NB4 (cell line): ENCODE measurements at regions not wholly inside any gene's neighbourhood (a gene's known extent, or its start where the extent isn't known, plus 50 kb on each side); places are given as distances from the start of the nearest gene placed in this dataset.

Experiments used
- DNase-seq: peaks from one replicate; pipeline ENCODE4 v3.0.0; 2010; ENCODE audit warnings: low read depth
- H3K4me3 ChIP-seq: one replicate; pipeline ENCODE4 v1.5.1; 2011; ENCODE audit warnings: mild to moderate bottlenecking, low read depth, low read length, moderate library complexity
- MYC ChIP-seq: IDR thresholded peaks from 2 replicates; pipeline ENCODE4 v1.6.1; 2011; ENCODE audit warnings: low read depth, low read length
- POLR2A ChIP-seq: IDR thresholded peaks from 2 replicates; pipeline ENCODE4 v1.6.1; 2011; ENCODE audit warnings: mild to moderate bottlenecking; ENCODE audit not compliant: insufficient read length; ENCODE audit errors: extremely low read depth
- TF ChIP-seq, protein P1 (sequence below): IDR thresholded peaks from one replicate; pipeline ENCODE4 v1.5.1; 2012; ENCODE audit warnings: low read depth, low read length
- TF ChIP-seq, protein P2 (sequence below): IDR thresholded peaks from 2 replicates; pipeline ENCODE4 v1.6.1; 2011; ENCODE audit warnings: low read depth, low read length

DNA sequence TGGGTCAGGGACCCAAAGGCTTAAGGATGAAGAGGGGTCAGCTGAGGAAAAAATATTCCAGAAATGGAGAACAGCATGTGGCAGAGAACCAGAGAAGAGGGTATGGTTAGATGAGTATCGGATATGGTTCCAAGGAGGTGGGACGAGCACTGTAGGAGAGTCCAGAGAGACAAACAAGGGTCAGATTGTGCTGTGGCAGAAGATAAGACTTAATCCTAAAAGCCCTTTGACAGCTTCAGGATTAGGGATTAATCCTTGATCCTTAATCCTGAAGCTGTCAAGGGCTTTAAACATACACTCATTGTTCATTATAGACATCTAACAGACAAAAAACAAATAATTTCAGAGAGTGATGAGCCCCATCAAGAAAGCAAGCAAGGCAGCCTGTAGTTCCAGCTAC is 124.0 kb downstream of the SPTSSA start:
- no peak for TF ChIP-seq POLR2A
- TF ChIP-seq, protein P1, sequence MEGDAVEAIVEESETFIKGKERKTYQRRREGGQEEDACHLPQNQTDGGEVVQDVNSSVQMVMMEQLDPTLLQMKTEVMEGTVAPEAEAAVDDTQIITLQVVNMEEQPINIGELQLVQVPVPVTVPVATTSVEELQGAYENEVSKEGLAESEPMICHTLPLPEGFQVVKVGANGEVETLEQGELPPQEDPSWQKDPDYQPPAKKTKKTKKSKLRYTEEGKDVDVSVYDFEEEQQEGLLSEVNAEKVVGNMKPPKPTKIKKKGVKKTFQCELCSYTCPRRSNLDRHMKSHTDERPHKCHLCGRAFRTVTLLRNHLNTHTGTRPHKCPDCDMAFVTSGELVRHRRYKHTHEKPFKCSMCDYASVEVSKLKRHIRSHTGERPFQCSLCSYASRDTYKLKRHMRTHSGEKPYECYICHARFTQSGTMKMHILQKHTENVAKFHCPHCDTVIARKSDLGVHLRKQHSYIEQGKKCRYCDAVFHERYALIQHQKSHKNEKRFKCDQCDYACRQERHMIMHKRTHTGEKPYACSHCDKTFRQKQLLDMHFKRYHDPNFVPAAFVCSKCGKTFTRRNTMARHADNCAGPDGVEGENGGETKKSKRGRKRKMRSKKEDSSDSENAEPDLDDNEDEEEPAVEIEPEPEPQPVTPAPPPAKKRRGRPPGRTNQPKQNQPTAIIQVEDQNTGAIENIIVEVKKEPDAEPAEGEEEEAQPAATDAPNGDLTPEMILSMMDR = no peak
- no peak for TF ChIP-seq MYC
- TF ChIP-seq, protein P2, sequence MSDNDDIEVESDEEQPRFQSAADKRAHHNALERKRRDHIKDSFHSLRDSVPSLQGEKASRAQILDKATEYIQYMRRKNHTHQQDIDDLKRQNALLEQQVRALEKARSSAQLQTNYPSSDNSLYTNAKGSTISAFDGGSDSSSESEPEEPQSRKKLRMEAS = no peak

GRCh38 chr14:34336501-34336900 is 125.5 kb downstream of the SPTSSA start:
- DNase-seq = no peak
- TF ChIP-seq, protein P1 = no peak
- TF ChIP-seq, protein P2 = no peak
- TF ChIP-seq MYC = no peak
- no peak for TF ChIP-seq POLR2A
- no peak overlapping the region for H3K4me3 ChIP-seq

More for the DNA sequence above, 124.0 kb downstream of the SPTSSA start:
- no peak overlapping the region for H3K4me3 ChIP-seq
- no peak for DNase-seq

DNA sequence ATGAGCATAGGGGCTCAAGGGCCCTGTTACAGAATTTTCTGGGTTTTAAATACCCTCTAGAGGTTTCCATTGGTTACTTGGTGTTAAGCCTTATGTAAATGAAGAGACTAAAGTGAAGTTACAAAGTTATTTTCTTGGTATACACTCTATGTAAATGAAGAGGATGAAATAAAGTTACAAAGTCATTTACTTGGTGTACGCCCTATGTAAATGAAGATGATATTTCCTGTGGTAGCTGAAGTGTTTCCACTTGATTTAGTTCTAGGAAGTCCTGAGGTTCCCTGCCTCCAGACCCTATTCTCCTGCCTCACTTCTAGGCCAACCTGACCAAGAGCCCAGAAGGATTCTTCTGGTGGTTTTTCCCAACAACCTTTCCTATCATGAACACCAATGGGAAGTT is 126.1 kb downstream of the SPTSSA start:
- TF ChIP-seq MYC (no peak), POLR2A (no peak)
- TF ChIP-seq, protein P2 = no peak
- TF ChIP-seq, protein P1 = no peak
- no peak for DNase-seq
- no peak overlapping the region for H3K4me3 ChIP-seq

DNA sequence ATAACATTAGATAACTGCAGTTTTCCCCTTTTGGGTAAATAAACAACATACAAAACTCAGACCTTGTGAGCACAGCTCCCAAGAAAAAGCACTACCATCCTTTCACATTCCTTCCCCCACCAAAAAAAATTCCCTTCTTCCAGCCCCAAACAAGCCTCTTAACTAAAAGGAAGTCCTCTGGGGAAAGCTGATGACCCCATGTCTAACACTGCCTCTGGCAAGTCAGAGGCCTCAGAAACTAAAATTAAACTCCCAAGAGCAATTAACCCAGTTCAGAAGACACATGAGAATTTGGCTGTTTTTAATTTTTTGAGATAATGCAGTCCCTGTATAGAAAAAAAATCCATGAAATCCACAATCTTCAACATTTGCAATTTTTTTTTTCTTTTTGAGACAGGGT is 127.7 kb downstream of the SPTSSA start:
- TF ChIP-seq POLR2A (no peak), MYC (no peak)
- TF ChIP-seq, protein P1 = no peak
- TF ChIP-seq, protein P2 = no peak
- DNase-seq = no peak
- no peak overlapping the region for H3K4me3 ChIP-seq

GRCh38 chr14:34331728-34332623 is 130.1 kb downstream of the SPTSSA start:
- H3K4me3 ChIP-seq = no peak overlapping the region
- peak; percentile 65 for DNase-seq
- TF ChIP-seq, protein P1 = peak; percentile 69
- TF ChIP-seq MYC = no peak
- no peak for TF ChIP-seq POLR2A
- TF ChIP-seq, protein P2 = no peak
